Endothelial cell of umbilical vein (primary cell): ENCODE measurements at regions not wholly inside any gene's neighbourhood (a gene's known extent, or its start where the extent isn't known, plus 50 kb on each side); places are given as distances from the start of the nearest gene placed in this dataset.
"Not testable (repeated sequence)": the region's sequence is repeated elsewhere in the genome, so short reads cannot be mapped to it uniquely, and the experiment has no call there.

Source experiments
- BruUV-seq: library from RNA; stranded (reverse); fragments of 400-500 nt; replicated peaks from 2 replicates; lab custom pipeline; 2021; lab: Mats Ljungman, UMichigan
- CTCF ChIA-PET: fragments of 300-600, 350-600 bp; sonication (Branson Sonifier 250); formaldehyde crosslinking; loops from one replicate; lab custom pipeline; 2021; ENCODE audit warnings: antibody characterized with exemption, inconsistent platforms; lab: Charles Lee
- POLR2A ChIA-PET: fragments of 300-600, 350-600 bp; sonication (Branson Sonifier 250); formaldehyde crosslinking; loops from one replicate; lab custom pipeline; 2021; ENCODE audit warnings: antibody characterized with exemption, inconsistent platforms; lab: Charles Lee
- DNase-seq: peaks from one replicate; pipeline ENCODE4 v3.0.0-alpha.2; 2011; ENCODE audit warnings: low read depth, low spot score
- FAIRE-seq: peaks from 2 replicates; lab custom pipeline; 2011; peaks lifted over from hg19 to GRCh38; lab: Jason Lieb, UNC
- H2AFZ ChIP-seq: 2 replicates; pipeline ENCODE4 v1.6.0; 2012; ENCODE audit warnings: low read depth, low read length, control low read depth, inconsistent platforms
- H3K27ac ChIP-seq: 2 replicates; pipeline ENCODE4 v1.5.1; 2011; ENCODE audit warnings: low read depth, mild to moderate bottlenecking, control low read depth, low read length, moderate library complexity; ENCODE audit not compliant: insufficient read depth
- H3K27me3 ChIP-seq, 2 experiments: 2 replicates each; pipeline versions ENCODE4 v1.6.0 to v1.6.1; 2011; ENCODE audit warnings: low read length in 2 of 2, mixed read lengths in 1 of 2; ENCODE audit not compliant: control insufficient read depth in 2 of 2, insufficient read depth in 2 of 2
- H3K36me3 ChIP-seq, 2 experiments: 2 replicates in 1 of 2; 3 replicates in 1 of 2; pipeline ENCODE4 v1.5.1; 2011; ENCODE audit warnings: low read length in 2 of 2, mild to moderate bottlenecking in 1 of 2, moderate library complexity in 1 of 2; ENCODE audit not compliant: control insufficient read depth in 2 of 2, insufficient read depth in 2 of 2; ENCODE audit errors: extremely low read depth in 1 of 2
- H3K4me1 ChIP-seq: 3 replicates; pipeline ENCODE4 v1.5.1; 2011; ENCODE audit warnings: mild to moderate bottlenecking, low read length; ENCODE audit not compliant: control insufficient read depth, insufficient read depth; ENCODE audit errors: extremely low read depth
- H3K4me2 ChIP-seq: 2 replicates; pipeline ENCODE4 v1.6.1; 2011; ENCODE audit warnings: low read length, control low read depth, mixed read lengths; ENCODE audit not compliant: insufficient read depth
- H3K4me3 ChIP-seq, 3 experiments: fragments of 200-600 bp in 1 of 3; sonication (generic), shearing (Covaris generic) in 1 of 3; replicated peaks in 1 of 3; 2 replicates each; pipeline ENCODE4 v1.5.1; 2011 to 2016; ENCODE audit warnings: control low read depth in 3 of 3, low read length in 3 of 3, mild to moderate bottlenecking in 2 of 3, inconsistent platforms in 1 of 3, low read depth in 1 of 3, moderate library complexity in 1 of 3; ENCODE audit not compliant: insufficient read depth in 1 of 3
- H3K79me2 ChIP-seq: 2 replicates; pipeline ENCODE4 v1.6.0; 2012; ENCODE audit warnings: low read length, inconsistent platforms; ENCODE audit not compliant: control insufficient read depth, insufficient read depth
- H3K9ac ChIP-seq: replicated peaks from 2 replicates; pipeline ENCODE3; 2011; ENCODE audit warnings: low read length, control low read depth; ENCODE audit not compliant: insufficient read depth; ENCODE audit errors: extremely low read depth
- H3K9me1 ChIP-seq: replicated peaks from 3 replicates; pipeline ENCODE4 v1.6.0; 2011; ENCODE audit warnings: mild to moderate bottlenecking, low read length; ENCODE audit not compliant: control insufficient read depth, insufficient read depth; ENCODE audit errors: extremely low read depth
- H3K9me3 ChIP-seq: replicated peaks from 2 replicates; pipeline ENCODE4 v1.5.1; 2012; ENCODE audit warnings: low read length, inconsistent platforms; ENCODE audit not compliant: control insufficient read depth, insufficient read depth
- H4K20me1 ChIP-seq: replicated peaks from 2 replicates; pipeline ENCODE3; 2011; ENCODE audit warnings: mild to moderate bottlenecking, low read length; ENCODE audit not compliant: control insufficient read depth, insufficient read depth; ENCODE audit errors: extremely low read depth
- POLR2A ChIP-seq: IDR thresholded peaks from 2 replicates; pipeline ENCODE4 v1.6.1; 2012; ENCODE audit warnings: low read depth, mild to moderate bottlenecking, control low read depth, low read length
- dilution Hi-C: fragments of 300-500 bp; cut with MboI; formaldehyde crosslinking; loops from one replicate; pipeline ENCODE4 v1.15.0; 2019; ENCODE audit warnings: low sequenced_read_pairs; ENCODE audit not compliant: extremely low pct_ligation_motif_present
- intact Hi-C: fragments of 100-400 bp; cut with micrococcal nuclease; formaldehyde crosslinking; loops from one replicate; pipeline ENCODE4 v1.10.0; 2022

DNA sequence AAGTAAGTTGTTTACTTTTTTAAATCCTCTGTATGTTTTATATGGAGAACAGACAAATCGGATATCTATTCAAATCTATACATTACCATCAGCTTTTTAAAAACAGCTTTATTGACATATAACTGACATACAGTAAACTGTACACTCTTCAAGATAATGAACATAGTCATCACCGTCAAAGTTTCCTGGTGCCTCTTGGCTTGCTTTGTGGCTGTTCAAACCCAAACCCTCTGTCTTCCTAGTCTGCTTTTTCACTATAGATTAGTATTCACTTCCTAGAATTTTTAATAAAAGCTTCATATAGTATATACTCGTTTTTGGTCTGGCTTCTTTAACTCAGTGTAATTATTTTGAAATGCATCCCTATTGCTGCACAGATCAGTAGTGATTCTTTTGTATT is 56.4 kb upstream of the TPTE start:
- no peak overlapping the region for H3K9ac ChIP-seq
- no peaks in the 10 kb centered on the region for H3K27me3 ChIP-seq
- FAIRE-seq (no peak), DNase-seq (no peak)
- H2AFZ ChIP-seq: no peak overlapping the region
- H3K4me2 ChIP-seq: no peak overlapping the region
- TF ChIP-seq POLR2A: no peak
- peaks cover 25% of the 10 kb centered on the region for H3K9me3 ChIP-seq
- H3K36me3 ChIP-seq: no peaks in the 10 kb centered on the region
- H3K9me1 ChIP-seq: no peaks in the 10 kb centered on the region
- H3K27ac ChIP-seq: no peak overlapping the region
- H4K20me1 ChIP-seq: no peaks in the 10 kb centered on the region
- CTCF ChIA-PET: no interaction called here
- intact Hi-C loops (no loop called here), dilution Hi-C loops (no loop called here)
- no peaks in the 10 kb centered on the region for H3K4me1 ChIP-seq
- H3K4me3 ChIP-seq: no peak overlapping the region
- BruUV-seq: no TSS peak
- POLR2A ChIA-PET: no interaction called here
- no peaks in the 10 kb centered on the region for H3K79me2 ChIP-seq

DNA sequence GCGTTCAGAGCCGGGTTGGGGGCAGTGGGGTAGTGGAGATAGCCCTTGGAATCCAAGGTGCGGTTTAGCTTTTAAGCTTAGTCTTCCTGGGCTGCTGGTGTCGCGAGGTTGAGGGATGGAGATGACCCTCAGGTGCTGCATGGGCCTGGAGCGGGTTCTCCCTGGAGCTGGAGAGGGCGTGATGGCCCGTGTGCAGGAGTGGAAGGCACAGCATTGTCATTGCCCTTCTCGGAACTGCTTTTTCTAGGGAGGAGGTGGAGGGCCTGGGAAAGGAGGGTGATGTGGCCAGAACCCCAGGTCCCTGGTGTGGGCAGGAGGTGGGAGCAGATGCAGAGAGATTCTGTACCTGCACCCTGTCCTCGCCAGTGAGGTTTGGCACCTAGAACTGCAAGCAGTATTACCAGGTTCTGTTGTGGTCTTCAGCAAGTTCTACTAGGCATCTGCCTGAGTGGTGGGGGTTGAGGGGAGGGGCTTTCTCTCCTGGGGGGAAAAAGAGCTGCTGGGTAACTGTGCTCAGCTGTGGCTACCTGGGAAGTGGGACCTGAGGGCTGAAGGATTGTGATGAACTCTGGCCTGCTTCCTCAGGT is 55.8 kb upstream of the TPTE start:
- H3K36me3 ChIP-seq, DNase-seq, H4K20me1 ChIP-seq, H2AFZ ChIP-seq, H3K27ac ChIP-seq, H3K27me3 ChIP-seq, H3K4me3 ChIP-seq, H3K4me1 ChIP-seq, H3K79me2 ChIP-seq, BruUV-seq, dilution Hi-C loops, H3K9me1 ChIP-seq, intact Hi-C loops, POLR2A ChIA-PET, FAIRE-seq, H3K4me2 ChIP-seq, CTCF ChIA-PET, H3K9ac ChIP-seq: not testable (repeated sequence)
- H3K9me3 ChIP-seq: peaks cover 22% of the 10 kb centered on the region
